Ammon's horn (tissue), 1 donor: ENCODE measurements at regions not wholly inside any gene's neighbourhood (a gene's known extent, or its start where the extent isn't known, plus 50 kb on each side); places are given as distances from the start of the nearest gene placed in this dataset.

ENCODE experiments used
- DNase-seq: peaks from one replicate; pipeline ENCODE4 v3.0.0-alpha.2; 2016; ENCODE audit warnings: low spot score

GRCh38 chr15:96524676-96525417, 194.3 kb downstream of the NR2F2 start:
- DNase-seq, result no peak

GRCh38 chr15:96535148-96535547, 204.6 kb downstream of the NR2F2 start:
- DNase-seq, result no peak

DNA sequence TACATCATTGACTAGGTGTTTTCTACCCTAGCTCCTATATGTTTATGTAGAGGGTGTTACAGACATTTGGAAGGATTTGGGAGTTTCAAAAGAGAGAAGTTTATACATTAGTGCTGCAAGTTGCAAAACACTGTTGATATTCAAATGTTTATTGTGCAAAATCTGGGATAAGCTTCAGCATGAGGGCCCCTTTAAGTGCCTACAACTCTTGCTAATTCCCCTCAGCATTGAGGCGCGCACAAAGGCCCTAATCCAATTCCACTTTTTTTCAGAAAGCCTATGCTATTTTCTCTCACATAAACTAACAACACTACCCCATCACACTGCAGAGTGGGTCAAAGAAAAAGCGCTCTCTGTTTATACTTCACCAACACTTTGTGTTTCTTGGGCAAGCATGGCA, 208.0 kb downstream of the NR2F2 start:
- no peak for DNase-seq

GRCh38 chr15:96540283-96540682, 209.8 kb downstream of the NR2F2 start:
- no peak for DNase-seq

DNA sequence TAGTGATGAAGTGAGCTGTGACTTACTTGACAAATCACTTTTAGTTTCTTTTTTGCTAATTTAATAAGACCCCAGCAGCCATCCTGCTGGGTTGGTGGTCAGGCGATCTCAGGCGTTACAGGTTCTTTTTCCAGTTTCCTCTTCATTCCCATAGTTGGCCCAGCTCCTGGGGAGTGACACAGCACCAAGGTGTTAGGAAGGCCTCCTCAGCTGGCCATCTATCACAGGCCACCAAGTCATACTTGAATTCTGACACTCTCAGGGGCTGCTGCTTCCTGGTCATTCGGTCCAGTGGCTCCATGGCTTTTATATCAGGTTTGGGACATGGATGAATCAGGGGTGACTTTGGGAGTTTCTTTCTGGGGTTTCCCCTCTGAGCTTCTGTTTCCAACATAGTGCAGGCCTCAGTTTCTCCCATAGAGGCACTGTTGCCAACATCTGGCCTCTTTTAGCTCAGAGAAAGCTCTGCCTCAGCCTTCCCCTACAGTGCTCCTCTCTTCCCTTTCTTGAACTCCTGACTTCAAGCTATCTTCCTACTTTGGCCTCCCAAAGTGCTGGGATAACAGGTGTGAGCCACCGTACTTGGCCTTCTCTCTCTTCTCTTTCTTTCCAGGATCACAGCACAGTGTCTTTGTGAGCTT, 211.8 kb downstream of the NR2F2 start:
- no peak for DNase-seq

DNA sequence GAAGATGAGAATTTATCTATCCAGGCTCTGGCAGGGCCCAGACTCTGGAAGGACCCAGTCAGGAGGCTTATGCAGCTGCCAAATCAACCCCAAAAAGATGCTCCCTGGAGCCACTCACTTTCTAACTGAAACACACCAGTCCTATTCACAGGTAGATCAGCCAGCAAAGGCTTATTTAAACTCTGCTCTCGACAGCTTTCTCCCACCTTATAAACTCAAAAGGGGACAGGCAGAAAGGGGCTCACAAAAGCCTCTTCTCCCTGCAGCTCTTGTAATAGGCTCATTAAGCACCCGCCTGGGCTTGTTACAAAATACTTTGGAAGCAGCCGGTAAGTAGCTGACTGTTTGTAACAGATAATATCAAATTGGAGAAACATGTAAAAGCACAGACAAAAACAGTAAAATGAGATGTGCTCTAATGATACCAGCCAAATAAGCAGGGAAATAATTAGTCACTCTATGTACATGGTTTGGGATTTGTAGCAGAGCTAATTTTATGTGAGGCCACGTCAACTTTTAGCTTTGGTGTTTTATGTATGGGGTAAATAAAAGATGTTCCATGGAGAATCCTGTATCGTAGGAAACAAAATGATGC, 213.8 kb downstream of the NR2F2 start:
- DNase-seq, result no peak

DNA sequence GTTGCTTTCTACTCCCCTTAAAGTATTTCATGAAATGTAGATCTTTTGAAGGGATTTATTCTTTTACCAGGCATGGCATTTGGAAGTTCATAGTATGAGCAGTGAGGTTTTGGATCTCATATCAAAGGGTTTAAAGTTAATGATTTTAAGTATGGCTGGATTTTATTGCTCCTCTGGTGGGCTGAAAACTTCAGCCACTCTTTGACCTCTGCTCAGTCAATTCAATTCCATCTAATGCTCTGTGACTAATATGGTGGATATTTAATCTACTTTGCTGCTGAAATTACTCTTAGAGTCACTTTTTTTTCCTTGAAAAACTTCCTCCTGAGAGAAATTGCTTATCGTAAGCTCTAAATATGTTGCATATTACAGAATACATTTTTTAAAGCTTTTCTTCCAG, 218.6 kb downstream of the NR2F2 start:
- no peak for DNase-seq

DNA sequence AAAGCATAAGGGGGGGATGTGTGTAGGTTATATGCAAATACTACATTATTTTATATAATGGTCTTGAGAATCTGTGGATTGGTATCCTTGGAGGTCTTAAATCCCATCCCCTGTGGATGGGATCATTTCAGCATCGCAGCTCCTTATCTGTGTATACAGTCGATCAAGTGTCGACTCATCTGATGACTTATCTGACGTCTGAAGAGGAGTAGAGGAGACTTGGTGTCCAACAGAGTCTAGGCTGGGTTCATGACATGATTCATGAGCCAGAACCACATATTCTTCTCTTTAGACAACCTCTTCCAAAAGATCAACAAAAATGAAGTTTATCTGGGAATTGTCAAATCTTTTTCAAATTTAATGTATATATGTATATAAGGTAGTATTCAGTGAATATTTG, 220.7 kb downstream of the NR2F2 start:
- no peak for DNase-seq

DNA sequence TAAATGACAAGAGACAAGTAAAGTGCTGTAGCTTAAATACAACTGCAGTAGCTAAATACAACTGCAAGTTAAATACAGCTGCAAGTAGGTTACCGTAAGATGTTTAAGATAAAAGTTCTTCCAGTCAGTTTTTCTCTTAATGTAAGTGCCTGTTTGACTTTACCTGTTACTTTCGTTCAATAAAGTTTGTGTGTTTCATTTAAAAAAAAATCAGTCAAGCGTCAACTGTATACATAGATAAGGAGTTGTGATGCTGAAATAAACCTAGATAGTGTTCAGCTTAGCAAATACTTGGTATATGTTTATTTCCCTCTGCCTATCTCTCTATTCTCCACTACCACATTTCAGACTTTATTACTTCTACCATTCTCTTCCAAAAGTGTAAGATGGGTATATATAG, 221.2 kb downstream of the NR2F2 start:
- no peak for DNase-seq

DNA sequence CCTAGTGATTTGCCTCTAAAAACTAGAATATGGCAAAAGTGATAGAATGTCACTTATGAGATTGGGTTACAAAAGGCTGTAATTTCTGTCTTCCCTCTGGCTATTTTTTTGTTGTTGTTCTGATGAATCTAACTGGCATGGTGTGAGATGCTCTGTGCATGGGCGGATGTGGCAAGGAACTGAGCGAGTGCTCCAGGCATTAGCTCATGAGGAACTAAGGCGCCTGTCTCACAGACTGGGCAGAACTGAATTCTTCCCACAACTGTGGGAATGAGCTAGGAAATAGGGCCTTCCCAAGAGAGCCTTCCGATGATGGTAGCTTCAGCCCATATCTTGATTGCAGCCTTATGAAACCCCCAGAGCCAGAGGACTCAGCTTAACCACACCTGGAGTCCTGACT, 222.5 kb downstream of the NR2F2 start:
- no peak for DNase-seq

DNA sequence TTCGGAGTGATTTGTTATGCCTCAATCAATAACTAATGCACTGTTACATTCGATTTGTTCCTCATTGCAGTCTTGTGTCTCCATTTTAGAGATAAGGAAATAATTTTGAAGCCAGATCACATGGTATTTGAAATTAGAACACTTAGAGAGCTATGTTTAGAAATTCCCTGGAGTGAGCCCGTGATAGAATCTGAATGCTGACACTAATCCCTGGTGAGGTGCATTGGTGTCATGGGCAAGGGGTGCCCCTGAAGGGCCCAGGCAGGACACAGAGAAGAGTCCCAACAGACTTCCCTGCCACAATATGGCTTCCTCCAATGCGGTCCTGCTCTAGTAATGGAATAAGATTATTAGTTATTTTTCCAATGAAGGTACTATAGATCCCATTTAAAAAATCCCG, 223.0 kb downstream of the NR2F2 start:
- no peak for DNase-seq

- DNase-seq, result no peak
These were observed 223.4 kb downstream of the NR2F2 start for GRCh38 chr15:96553931-96554330.

GRCh38 chr15:96554541-96554940, 224.0 kb downstream of the NR2F2 start:
- DNase-seq, result no peak

DNA sequence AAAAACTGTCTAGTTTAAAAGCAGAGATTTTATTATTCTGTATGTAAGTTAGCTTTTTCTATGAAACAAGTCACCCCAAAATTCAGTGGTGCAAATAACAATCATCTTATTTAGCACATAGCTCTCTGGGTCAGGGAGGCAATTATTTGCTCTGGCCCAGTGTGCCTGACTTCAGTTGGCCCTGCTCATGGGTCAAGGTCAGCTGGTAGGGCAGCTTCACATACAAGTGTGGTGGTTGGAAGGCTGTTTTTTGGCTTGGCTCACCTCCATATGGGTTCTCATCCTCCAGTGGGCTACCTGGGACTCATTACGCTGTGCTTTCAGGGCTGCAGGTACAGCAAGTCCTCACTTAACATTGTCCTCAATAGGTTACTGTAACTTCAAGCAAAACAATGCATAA, 228.6 kb downstream of the NR2F2 start:
- no peak for DNase-seq

GRCh38 chr15:96559631-96560030, 229.1 kb downstream of the NR2F2 start:
- no peak for DNase-seq

DNA sequence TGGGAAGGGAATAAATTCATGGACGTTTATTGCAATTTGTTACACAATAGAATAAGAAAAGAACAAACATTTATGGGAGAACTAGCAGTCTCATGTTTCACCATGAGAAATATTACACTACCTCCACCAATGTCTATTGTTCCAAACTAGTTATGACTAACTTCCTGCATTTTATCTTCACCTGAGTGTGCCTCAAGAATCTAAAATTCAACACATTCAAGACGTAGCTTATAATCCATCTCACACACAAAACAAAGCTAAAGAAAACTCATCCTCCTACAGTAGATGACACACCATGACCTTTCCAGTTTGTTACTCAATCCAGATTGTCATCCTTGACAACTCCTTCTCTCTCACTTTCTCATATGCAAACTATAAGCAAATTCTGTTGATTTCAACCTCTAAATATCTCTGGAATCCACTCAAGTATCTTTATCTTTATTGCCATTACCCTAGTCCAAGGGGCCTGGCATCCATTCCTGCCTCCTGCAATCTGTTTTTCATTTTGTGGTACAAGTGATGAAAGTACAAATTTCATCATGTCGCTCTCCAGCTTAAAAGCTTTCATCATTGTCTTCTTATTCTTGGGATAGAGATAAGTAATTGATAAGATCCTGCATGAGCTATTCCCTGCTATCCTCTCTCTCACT, 229.9 kb downstream of the NR2F2 start:
- no peak for DNase-seq

GRCh38 chr15:96561593-96561992, 231.1 kb downstream of the NR2F2 start:
- no peak for DNase-seq

DNA sequence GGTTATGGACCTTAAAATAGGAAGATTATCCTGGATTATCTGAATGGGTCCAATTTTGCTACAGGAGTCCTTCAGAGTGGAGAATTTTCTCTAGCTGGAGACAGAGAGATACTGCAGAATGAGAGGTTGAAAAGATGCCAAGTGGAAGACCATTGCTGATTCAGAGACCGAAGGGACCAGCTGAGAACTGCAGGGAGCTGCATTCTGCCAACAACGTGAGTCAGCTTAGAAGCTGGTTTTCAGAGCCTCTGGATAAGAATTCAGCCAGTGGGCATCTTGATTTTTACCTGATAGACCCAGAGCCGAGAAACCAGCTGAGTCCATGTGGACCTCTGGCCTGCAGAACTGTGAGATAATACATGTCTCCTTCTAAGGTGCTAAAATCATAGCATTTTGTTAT, 234.0 kb downstream of the NR2F2 start:
- DNase-seq, result no peak

DNA sequence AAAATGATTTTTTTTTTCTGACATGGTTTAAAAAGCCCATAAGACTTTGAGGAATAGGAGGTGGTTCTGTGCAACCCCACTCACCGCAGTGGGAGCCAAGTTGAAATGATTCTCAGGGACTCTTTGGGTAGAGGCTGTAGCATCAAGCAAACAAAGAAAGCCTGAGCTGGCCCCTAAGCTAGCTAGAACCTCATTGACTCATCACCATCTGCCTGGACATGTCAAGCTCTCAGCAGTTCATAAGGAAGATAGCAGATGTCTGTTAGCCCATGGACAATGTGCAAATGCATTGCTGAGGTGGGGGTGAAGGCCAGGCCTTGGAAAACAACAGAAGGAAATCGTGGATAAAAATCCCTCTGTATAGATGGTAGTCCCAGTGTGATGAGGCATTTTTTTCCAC, 234.8 kb downstream of the NR2F2 start:
- DNase-seq, result no peak

DNA sequence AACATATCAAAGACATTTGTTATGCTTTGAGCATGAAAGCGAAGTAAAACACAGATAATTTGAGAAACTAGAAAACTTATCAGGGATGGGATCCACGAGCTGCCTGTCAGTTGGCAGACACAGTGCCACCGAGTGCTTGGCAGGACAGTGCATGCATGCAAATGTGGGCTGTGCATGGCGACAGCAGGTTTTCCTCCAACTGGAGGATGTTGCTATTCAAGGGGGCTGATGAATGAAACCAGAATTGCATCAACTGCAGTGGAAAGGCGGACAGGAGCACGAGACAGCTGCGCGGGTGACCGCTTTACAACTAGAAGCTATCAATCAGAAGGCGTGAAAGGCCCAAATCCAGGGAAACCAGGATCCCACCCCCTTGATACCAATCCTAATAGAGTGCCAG, 244.3 kb downstream of the NR2F2 start:
- DNase-seq, result peak; percentile 29

DNA sequence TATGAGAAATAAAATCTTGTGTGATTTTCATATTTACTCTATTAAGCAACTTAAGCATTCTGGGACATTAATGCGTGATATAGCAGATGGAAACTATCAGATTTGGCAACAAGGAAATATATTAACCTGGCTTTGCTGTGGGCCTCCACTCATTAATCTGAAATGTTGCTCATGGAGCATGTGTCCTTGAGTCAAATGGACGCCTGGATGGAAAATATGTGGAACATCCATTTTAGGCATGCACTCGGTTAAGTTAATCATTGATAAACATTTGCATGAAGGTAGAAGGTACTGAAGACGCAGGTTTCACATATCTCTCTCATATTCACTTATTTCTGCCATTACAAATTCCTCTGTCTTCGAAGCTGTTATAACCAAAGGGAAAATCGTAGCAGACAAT, 246.1 kb downstream of the NR2F2 start:
- no peak for DNase-seq

DNA sequence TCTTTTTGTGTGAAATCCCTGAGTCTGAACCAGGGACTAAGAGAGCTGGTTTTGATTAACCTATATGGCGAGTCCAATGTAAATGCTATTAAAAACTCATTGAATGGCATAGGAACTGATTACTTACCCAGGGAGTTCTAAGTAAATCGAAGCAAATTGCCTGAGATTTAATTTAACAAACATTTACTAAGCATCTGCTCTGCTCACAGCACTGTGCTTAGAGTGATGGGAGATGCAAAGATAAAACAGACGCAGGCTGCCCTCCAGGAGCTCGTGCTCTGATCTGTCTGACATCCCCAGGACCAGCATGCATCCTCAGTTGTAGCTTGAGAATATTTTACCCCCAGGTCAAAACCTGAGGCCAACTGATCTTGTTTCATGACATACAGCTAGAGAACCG, 247.9 kb downstream of the NR2F2 start:
- no peak for DNase-seq

GRCh38 chr15:96581371-96581770, 250.9 kb downstream of the NR2F2 start:
- DNase-seq, result no peak
